Activated CD4-positive, alpha-beta T cell treated with anti-CD3 and anti-CD28 coated beads, Interleukin-2, amount 50 U/mL, for 1 hour (primary cell): ENCODE measurements at regions not wholly inside any gene's neighbourhood (a gene's known extent, or its start where the extent isn't known, plus 50 kb on each side); places are given as distances from the start of the nearest gene placed in this dataset.

ENCODE experiments used
- DNase-seq: peaks from one replicate; pipeline ENCODE4 v3.0.0-alpha.2; 2020

DNA sequence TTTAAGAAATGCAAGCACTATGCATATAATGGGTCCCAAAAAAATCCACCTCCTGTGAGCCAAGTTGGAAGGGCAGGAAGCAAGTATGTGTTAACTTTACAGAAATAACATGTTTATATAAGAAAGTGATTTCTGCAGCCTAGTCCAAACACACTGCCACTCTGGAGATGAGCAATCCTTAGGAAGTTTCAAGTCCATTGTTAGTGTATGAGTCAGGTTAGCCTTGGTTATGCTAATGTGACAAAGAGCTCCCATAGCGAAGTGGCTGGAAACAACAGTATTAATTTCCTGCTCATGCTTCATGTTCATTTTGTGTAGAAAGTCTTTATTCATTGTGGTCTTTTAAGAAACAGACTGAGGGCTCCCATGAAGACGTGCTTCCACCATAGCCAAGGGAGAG is 121.4 kb downstream of the TBXT start:
- no peak for DNase-seq

DNA sequence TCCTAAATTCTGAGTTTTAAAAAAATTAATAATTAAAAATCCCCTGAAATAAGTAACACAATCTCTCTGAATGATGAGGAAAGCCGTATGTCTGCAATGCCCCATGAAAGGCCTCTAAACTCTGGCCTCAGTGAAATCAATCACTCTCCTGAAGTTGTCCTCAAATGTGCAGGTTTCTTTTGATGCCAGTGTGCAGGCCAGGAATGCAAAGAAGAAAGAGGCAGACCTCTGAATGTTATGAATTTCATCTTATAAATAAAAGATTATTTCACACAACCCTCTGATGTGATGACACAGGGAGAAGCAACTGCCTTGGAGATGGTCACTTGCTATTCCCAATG is 121.8 kb downstream of the TBXT start:
- DNase-seq: no peak

DNA sequence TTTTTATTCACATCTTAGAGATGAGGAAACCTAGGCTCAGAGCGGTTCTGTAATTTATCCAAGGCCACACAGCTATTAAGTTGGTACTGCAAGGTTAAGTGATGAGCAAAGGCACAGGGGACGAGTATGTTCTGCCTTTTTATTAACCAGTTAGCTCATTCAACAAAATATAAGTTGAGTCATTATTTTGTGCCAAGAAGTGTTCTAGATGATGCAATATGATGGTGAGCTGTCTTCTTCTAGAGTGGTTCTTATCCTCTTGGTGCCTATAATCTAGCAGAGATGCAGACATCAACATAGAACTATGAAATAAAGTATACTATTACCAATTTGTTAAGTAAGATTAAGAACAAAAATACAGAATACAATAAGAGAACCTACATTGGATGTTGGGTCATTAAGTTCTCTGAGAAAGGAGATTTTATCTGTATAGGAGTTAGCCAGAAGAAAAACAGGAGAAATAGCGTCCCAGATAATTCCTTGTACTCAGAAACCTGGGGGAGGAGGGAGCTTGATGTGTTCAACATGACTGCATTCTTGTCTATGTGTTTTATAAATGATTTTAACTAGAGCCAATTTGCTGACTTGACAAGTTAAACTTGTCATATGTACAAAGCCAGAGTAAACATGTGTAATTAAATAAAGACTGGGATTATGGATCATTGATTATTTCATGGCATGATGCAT is 122.3 kb downstream of the TBXT start:
- no peak for DNase-seq

DNA sequence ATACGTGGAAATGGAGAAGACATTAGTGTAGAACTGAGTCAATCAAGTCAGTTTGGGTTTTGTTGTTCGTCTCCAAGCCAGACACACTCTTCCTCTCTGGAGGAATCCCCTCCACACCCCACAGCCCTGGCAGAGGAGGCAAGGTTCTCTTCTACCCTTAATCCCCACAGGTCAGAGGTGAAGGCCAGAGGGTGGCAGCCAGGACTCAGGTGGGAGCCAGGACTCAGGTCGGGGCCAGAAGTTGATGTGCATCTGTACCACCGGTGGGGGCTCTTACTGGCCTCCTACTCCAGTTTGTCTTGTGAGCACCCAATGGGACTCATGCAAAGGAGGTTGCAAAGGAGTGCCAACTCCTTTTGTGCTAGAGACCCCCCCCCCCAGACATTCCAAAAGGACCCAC is 126.4 kb downstream of the TBXT start:
- no peak for DNase-seq

DNA sequence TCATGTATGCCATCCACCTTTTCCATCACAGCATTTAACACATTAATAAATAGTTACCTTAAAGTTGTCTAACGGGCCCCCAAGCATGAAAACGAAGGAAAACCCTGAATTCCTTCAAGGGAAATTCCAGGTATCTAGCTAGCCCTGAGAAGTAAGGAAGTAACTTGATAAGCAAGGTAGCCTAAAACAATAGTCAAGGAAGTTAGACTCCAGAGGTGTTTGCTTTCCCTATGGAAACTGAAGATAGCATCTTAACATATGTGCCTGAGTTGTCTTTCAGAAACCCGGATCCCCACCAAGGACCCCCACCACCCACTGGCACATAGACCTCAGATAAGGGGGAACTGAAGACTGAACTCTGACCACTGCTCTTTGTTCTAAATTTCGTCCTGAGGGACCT is 127.4 kb downstream of the TBXT start:
- no peak for DNase-seq

DNA sequence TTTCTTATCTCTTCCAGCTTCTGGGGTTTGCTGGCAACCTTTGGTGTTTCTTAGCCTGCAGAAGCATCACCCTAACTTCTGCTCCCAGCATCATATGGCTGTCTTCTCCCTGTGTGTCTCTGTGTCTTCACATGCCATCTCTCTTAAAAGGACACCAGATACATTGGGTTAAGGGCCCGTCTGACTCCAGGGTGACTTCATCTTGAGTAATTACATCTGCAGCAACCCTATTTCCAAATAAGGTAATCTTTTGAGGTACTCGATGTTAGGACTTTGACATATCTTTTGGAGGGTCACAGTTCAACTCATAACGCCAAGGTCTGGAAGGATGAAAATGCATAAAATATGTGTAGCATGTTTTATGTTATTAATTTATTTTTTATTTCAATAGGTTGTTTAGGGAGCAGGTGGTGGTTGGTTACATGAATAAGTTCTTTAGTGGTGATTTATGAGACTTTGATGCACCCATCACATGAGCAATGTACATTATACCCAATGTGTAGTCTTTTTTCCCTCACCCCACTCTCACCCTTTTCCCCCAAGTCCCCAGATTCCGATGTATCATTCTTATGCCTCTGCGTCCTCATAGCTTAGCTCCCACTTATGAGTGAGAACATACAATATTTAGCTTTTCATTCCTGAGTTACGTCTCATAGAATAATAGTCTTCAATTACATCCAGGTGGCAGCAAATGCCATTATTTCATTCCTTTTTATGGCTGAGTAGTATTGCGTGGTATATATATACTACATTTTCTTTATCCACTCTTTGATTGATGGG is 131.1 kb downstream of the TBXT start:
- no peak for DNase-seq

DNA sequence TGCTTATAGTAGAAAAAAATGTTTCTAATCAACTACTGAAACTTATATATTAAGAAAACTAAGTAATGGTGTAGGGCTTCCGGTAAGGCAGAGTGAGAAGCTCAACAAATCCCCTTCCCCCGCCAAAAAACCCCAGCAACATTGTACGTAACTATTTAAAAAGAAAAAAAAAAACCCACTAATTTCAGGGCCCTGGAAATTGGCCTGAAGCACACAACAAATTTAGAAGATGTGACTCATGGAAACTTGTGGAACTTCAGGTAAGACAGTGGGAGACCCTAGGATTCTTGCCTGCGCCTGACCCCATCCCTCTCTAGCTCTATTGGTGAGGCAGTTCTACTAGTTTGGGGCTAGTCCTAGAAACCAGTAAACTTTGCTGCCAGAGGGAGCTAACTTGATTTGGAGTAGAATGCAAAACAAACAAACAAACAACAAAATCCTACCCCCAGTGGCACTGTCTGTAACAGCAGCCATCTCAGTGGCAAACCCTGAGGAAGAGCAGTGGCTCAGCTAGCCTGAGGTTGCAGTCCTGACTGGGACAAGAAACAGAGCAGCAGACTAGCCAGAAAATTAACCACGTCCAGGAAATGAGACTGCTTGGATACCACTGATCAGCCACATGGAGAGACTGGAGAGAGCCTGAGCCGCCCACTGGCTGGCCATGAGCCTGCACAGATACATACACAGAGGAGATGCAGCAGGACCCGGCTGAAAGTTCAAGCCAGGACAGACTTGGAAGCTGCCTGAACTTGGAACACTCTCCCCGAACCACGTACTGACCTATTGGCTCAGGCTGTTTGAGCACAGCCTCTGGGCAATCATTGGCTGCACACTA is 135.1 kb downstream of the TBXT start:
- DNase-seq: no peak

DNA sequence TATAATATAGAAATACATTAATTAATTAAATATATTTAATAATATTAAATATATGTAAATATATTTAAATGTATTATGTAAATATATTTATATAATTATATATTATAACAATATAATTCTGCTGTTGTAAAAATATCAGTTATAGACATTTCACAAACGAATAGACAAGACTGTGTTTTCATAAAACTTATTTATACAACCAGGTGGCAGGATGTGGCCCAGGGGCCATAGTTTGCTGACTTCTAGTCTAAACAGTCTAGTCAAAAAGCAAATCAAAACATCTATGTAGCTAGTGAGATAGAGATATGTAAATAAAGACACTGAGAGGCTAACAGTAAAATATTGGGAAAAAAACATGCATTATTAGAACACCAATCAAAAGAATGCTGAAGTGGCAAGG is 136.4 kb downstream of the TBXT start:
- DNase-seq: no peak

DNA sequence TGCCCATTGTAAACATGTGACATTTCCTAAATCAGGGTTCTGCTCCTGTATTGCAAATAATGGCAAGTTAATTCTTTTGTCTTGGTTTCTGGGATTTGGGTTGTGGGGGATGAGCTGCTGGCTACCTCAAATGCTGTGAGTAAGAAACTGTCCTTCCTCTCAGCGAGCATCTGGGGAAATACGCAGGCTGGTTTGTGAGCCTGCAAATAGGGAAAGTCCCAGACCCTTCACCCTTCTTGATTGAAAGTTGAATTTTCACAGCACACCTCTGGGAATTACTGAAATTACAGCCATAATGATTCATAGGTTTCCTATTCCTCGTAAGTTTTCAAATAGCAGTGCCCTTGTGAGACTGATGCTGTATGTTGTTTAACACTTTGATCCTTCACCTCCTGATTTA is 138.1 kb downstream of the TBXT start:
- DNase-seq: no peak

DNA sequence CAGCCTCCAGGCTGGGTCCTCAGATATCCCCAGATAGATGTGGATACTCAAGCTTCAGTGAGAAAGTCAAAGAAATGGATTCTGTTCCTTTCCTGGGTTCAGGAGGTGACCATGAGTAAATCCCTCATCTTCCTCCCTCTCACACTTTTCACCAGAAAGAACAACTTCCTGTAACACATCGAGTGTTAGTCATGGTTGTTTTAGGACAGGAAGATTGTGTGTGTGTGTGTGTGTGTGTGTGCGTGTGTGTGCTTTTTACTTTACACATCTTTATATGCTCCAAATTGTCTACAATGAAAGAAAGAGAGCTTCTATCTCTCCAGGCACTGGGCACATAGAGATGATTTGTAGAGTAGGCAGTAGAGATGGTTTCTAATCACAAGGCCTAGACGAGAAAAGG is 139.9 kb downstream of the TBXT start:
- DNase-seq: no peak

DNA sequence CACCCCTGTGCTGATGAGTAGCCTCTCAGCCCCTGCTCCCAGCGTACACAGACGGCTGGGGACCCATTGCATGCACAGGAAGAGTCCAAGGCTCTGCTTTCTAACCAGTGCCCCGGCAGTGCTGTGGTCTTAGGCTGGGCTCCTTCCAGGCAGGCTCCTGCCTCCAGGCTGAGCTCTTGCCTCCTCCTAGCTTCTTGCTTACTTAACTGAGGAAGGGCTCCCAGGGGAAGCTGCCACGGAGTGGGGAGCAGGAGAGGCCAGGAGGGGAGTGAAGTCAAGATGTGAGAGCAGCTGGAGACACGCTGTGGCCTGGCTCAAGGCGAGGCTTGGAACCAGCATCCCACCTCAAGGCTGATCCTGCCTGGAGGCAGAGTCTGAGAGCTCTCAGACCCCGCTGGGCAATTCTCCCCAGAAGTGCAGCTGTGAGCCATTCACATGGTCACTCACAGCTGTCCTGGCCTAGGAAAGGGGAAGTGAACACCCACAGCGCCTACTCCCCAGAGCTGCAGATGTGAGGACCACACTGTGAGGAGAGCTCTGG is 141.0 kb downstream of the TBXT start:
- DNase-seq: no peak

DNA sequence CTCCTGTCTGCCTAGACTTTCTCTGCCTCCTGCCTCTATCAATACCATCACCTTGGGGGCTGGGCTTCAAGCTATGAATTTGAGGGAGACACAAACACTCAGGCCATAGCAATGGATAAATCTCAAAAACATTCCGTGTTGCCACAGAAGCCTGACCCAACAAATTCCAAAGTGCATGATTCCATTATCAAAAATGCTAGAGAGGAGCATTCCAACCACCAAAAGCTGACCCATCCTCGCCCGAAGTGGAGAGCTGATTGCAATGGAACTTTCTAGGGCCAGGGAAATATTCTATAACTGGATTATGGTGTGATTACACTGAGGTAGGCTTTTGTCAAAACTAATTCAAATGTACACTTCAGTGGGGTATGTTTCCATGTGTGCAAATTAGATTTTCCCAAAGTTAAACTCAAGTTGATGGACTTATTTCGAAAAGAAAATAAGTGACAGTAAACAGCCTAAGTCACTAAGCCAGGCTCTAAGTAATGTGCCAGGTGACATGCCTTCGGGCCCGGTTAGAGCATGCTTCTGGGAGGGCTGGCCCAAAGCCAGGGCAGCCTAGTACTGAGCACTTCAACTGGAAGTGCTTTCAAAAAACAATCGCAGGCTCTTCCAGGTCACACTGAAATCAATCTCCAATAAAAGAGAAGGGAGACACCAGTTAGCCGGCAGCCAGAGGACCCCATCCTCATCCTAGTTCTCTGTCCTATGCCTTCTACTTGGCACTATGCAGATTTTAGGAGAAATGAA is 142.3 kb downstream of the TBXT start:
- no peak for DNase-seq

DNA sequence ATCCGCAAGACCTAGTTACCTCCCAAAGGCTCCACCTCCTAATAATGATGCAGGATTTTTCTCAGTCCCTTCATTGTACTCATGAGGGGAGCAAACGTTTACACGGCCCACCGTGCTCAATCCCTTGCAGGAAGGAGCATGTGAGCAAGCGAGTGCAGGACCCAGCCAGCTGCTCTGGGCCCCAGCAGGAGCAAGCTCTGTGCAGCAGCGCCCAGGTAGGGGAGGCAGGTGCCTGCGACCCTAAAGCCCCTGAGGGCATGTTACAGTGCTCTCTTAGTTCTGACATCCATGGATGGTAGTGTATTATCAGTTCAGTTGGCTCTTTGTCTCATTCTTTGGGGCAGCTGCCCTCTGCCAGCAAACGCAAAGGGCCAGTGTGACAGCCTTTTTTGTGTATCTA is 143.4 kb downstream of the TBXT start:
- DNase-seq: no peak

DNA sequence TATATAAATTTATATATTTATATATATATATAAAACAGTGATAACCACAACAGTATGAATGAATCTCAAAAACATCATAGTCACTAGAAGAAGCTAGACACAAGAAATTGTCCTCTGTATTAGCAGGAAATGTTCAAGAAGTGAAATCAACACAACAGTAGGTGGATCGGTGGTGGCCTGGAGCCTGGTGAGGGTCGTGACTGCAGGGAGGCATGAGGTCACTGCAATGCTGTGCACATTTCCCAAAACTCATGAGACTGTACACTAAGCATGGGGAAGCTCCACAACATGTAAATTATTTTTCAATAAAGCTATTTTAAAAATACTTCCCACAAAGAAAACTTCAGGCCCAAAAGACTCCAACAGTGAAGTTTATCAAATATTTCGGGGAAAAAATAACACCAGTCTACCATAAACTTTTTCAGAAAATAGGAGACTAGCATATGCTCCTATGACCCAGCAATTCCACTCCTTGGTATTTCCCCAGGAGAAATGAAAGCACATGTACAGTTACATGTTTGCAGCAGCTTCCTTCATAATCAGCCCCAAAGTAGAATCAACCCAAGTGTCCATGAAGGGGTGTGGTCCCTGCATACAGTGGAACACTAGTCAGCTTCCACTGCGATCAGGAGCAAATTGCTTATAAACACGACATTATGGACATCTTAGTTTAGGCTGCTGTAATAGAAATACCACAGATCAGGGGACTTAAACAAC is 144.2 kb downstream of the TBXT start:
- no peak for DNase-seq

DNA sequence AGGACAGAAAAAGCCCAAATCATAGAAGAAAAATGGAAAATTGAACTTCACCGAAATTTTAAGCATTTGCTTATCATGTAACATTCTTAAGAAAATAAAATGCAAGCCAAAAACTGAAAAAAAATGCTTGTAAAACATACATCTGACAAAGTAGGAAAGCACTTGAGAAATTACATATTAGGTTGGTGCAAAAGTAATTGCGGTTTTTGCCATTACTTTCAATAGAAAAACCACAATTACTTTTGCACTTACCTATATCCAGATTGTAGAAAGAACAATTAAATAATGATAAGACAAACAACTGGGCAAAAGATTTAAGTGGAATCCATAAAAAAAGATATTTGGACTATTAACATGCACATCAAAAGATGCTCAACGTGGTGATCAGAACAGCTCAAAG is 146.2 kb downstream of the TBXT start:
- DNase-seq: no peak

DNA sequence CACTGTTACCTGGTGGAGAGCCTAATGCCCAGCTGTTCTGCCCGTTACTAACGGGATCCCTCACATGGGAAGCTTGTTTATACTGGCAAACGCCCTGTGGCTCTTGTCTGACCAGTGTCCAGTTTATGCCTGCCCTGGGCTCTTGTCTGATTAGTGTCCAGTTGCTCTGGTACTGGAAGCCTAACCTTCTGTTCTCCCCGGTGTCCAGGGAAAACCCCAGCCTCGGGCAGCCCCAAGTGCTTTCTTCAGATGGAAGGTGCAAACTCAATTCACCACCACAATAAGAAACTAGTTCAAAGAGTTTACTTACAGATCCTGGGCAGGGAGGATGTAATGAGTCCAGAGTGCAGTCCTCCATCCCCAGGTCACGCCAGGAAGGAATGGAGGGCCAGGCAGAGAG is 148.4 kb downstream of the TBXT start:
- DNase-seq: no peak

DNA sequence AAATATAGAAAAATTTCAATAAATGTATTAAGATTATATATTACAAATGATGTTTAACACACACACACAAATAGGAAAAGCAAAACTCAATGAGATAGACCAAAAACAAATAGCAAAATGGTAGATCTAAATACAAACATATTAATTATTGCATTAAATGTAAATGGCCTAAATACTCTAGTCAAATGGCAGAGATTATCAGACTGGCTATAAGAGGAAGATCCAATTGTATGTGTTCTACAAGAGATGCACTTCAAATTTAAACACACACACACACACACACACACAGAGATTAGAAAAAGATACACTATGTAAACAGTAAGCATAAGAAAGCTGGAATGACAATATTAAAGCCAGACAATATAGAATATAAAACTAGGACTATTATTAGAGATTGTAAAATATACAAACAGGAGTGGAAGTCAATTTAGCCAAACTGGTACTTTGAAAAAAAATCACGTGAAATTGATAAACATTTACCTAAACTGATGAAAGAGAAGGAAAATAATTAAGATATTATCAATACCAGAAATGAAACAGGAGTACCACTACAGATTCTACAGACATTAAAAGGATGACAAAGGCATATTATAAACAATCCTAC is 150.5 kb downstream of the TBXT start:
- DNase-seq: no peak

DNA sequence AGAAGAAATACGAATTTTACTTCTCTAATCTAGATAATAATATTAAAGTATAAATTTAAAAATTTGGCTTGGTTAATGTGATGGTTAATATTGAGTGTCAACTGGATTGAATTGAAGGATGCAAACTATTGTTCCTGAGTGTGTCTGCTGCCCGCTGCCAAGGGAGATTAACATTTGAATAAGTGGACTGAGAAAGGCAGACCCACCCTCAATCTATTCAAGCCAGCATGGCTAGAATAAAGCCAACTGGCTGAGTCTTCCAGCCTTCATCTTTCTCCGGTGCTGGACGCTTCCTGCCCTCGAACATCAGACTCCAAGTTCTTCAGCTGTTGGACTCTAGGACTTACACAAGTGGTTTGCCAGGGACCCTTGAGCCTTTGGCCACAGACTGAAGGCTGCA is 152.7 kb downstream of the TBXT start:
- DNase-seq: no peak

DNA sequence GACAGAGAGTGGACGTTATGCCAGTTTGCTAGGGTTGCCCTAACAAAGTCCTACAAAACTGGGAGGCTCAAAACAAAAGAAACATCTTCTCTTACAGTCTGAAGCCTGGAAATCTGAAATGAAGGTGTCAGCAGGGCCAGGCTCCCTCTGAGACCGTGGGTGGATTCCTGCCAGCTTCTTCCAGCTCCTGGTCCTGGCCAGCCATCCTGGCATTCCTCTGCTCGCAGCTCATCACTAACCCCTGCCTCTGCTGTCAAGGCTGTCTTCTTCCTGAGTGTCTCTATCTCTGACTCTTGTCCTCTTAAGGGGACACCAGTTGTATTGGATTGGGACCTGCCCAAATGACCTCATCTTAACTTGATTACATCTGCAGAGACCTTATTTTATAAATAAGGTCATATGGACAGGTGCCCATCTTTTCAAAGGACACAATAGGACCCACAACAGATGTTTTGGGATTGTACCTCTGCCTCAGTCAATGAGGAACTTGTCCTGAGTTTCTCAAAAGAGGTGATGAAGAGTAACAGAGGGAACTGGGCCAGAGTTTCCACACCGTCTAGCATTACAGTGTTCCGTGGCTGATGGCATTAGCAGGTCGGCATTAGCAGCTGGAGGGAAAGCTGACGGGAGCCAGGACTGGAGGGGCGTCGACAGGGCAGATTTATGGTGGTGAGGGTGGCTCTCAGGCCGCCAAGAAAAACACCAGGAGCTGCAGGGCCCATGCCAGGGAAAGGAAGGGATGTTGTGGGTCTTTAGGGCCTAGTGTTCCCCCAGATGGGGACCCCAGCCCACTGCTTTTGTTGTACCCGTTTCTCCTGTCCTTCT is 157.3 kb downstream of the TBXT start:
- no peak for DNase-seq

DNA sequence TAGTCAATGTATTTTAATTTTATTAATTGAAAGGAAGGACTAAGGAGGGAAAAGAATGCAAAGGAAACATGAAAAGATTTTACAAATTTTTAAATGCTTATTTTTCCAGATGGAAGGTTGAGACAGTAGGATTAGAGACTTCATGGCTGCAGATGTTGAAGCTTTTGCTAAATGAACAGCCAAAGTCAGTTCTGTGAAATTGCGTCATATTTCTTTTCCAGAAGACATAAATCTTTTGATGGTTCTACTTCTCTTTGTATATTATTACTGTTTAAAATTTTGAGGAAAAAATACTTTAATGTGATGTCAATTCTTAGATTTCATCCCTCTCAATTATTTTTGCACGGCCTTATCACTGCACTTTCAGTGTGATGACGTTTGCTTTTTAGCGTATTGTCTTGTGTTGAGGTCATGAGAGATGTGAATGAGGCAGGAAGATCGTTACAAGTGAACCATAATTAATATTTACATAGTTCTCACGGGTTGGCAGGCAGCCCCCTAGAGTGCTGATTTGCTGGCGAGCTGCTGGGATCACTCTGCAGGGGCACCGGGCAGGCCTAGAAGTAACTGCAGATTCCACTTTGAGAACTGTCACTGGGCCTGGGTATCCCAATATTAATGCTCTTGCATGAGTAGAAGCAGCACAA is 158.1 kb downstream of the TBXT start:
- DNase-seq: no peak
